ENCODE measurements at regions not wholly inside any gene's neighbourhood (a gene's known extent, or its start where the extent isn't known, plus 50 kb on each side); places are given as distances from the start of the nearest gene placed in this dataset.

DNA sequence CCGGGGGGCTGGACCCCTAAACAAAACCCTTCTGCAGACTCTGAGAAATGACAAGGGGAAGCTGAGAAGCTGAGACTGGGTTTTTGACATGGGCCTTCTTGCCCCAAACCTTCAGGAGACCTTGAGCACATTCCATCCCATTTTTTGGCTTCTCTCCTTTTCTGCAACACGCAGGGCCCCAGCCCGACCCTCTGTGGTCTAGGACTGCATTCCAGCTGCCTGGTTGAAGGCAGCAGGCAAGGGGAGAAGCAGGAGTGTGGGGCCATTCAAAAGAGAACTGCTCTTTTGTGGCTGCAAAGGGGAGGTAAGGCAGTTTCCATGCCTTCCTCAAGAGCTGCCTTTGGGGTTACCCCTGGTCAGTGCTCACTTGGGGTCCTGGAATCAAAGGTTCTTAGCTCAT lies 263.0 kb downstream of the TLE3 start:
- DNase-seq (ENCODE audit: low read depth in 2 of 2), result no peak

DNA sequence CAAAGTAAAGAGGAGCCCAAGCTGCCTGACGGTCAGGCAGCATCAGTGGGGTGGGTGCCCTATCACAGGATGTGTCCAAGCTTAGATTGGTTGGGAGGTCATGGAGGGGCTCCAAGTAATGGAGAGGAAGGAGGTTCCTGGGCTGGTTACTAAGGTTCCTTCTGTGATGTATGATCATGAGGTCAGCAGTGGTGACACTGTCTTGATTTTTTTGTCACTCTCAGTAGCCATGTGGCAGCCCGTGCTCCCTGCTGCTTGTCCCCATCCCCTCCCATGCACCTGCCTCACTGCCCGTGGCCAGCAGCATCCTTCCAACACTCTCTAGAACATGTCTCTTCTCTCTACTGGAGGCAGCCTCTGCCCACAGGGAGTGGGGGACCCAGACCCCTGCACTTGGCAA lies 261.7 kb downstream of the TLE3 start:
- no peak for DNase-seq (ENCODE audit: low read depth in 2 of 2)

DNA sequence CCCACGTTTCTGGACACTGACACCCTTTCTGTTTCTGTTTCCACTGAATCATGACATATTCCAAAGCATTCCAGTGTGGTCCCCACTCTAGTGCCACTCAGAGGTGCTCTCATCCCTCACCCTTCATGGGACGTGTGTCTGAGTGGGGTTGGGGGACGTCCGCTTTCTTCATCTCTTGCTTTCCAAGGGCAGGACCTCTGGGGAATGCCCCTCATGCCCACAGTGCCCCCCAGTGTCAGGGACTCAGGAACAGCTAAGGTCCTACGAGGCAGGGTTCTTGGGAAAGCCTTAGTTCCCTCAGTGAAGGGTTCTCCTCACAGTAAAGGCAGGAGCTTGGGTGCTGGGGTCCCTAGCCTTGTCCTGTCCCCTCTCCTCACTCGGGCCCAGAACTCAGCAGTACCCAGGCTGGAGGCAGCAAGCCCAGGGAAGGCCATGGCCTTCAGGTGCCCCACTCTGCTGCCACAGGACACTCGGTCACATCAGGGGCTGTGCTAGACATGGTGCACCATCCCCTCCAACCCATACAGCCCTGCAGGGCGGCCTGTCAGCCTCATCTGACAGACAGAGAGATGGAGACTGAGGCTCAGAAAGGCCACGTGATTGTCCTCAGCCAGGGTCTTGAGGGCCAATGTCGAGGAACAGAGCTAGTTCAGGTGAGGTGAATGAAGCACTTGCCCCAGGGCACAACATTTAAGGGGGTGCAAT lies 261.0 kb downstream of the TLE3 start:
- DNase-seq (ENCODE audit: low read depth in 2 of 2), result no peak

DNA sequence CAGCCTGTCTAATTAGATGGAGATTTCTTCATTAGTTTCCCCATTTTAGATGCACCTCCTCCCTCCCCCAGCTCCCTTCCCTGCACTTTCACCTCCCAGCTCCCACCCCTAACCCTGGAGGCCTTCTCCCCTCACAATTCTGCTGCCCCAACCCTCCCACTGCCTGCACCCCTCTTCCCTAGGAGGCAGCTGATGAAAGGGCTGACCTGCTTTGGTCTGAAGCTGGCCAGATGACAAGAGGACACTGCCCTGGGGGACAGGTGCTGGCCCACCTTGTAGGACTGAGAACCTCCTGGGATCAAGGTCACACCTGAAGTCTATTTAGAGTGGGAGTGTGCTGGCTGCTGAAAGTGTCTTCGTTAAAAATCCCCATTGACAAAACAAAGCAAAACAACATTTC lies 259.4 kb downstream of the TLE3 start:
- no peak for DNase-seq (ENCODE audit: low read depth in 2 of 2)

DNA sequence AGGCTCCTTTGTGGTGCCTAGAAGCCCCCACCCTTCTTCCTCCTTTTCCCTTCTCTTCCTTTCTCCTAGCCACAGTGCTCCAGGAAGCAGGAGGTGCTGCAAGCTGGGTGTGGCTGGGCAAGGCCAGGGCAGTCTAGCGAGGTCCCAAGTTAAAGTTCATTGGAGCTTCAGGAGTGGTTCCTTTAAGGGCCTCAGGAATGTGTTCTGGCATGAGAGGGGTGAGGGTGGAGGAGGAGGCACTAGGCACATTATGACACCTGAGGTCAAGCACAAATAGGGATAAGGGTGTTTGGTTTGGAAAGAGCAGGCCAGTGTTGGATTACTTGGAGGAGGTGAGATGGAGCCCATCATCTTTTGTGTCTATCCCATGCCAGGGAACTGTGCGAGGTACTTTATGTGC lies 258.7 kb downstream of the TLE3 start:
- DNase-seq (ENCODE audit: low read depth in 2 of 2), result no peak

DNA sequence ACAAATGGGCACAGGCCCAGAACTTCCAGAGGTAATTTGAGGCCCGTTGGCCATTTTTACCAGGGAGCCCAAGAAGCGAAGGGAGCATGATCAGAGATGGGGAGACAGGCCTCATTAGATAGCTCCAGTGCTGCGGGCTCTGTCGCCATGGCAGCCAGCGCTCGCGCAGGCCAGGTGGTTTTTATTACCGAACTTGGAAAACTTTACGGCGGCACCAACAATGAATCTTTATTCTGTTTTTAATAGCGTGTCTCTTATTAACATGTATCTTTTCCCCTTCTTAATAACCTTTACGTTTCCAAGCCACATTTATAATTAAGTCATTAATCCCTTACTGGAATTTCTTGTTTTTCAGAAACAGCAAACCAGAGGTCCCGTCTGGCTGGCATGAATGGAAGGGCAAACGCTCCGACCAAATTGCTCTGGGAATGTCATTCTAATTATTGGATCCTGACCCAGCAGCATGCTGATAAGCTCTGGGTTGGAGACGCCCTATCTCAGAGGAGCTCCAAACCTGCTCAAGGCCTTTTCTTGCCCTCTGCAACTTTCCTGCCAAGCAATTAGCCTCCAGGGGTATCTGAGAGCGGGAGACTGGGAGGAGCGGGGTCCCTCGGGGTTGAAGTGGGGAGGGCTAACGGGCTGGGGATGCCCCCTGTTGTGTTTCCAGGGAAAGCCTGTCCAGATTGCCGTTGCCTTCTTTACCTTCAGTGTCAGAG lies 256.4 kb downstream of the TLE3 start:
- DNase-seq (ENCODE audit: low read depth in 2 of 2), result no peak

DNA sequence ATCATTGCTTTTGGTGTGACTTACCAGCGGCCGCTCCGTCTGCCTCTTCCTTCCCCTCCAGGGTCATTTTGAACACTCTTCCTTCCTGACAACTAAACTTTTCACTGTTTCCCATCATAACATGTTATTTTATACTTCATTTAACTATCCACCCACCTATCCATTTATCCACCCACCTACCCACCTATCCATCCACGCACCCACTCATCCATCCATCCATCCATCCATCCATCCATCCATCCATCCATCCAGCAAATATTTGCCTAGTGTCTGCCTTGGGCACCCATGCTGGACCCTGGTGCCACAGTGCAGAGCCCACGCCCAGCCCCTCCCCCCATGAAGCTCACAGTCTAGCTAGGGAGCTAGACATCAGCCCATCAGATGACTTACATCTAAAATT lies 254.9 kb downstream of the TLE3 start:
- no peak for DNase-seq (ENCODE audit: low read depth in 2 of 2)

DNA sequence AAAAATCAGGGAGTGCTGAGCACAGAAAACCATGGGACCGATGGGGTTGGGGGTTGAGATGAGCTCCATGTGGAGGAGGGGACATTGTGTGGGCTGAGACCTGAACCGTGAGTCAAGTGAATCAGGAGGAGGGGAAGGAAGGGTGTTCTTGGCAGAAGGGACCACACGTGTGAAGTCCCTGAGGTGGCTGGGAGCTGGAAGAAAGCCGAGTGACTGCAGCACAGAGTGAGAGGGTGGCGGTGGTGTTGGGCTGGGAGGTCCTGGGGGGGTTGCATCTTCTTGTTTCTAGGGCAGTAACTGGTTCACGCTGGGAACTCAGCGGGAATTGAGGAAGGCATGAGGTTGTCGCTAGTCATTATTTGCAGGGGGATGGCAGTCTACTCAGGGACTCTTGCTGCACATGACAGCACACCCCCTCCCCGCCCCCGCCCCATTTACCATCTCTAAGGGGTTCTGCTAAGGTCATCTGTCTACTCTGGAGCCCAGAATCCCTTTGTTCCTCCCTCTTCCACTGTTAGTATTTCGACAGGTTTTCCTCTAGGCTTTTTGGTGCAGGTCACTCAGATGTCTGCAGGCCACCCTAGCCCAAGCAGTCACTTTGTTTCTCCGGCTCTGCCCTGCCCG lies 254.3 kb downstream of the TLE3 start:
- no peak for DNase-seq (ENCODE audit: low read depth in 2 of 2)

DNA sequence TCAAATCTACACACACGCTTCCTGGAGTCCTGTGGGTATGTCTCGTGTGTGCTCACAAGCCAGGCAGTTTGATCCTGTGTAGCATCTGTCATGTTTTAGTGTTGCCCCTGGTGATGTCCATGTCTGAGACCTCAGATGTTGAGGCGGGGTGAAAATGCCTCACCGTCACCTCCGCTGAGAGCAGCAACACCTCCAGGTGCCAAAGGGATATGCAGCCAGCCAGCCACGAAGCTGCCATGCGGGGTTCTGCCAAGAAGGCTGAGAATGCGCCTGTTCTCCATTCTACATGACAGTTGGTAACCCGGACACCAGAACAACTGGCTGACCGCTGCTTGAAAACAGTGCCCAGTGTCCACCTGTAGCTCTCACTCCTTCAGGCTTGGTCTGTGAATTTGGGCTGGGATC lies 253.8 kb downstream of the TLE3 start:
- DNase-seq (ENCODE audit: low read depth in 2 of 2), result no peak

DNA sequence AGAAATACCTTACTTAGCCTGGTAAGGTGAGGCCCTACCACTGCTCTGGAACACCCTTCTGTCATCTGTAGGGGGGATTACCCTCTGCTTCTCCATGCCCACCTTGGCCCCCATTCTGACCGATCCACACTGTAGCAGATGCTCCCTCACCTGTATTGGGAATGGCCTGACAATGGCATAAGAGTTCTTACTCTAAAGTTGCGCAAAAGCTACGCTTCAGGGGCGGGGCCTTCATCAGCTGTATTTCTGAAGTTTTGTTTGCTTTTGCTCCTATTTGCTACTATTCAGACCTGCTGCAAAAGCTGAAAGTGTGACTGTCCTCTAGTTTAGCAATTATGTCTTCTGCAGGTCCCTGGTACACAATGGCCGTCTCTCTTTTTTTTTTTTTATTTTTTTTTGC lies 252.6 kb downstream of the TLE3 start:
- no peak for DNase-seq (ENCODE audit: low read depth in 2 of 2)

DNA sequence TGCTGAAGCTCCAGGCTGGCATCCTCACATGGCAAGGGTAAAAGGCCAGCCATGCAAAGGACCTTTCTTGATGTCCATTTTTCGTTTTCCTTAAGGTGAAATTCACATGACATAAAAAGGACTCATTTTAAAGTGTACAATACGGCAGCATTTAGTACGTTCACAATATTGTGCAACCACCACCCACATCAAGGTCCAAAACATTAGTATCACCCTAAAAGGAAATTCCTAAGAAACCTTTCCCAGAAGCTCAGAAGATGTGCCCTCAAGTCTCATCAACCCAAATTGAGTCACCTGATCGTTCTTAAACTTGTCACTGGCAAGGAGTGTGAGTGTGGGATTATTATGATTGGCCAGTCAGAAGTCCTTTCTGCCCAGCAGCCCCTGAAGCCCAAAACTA lies 250.1 kb downstream of the TLE3 start:
- no peak for DNase-seq (ENCODE audit: low read depth in 2 of 2)

DNA sequence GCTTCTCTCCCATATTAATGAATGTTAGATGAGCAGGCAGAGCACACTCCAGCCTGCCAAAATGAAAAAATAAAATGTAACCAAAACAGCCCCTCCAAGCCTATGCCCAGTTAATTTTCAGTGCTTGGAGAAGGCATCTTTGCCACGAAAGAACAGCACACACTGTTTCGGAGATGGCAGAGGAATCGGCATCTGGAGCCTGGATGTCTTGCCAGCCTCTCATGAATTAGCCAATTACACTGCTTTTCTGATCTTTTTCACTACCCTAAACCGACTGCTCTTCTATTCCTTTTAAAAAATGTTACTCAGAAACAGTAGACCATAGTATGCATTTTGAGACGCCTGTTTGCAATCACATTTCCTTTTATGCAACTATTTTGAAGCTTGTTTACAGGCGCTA lies 249.6 kb downstream of the TLE3 start:
- no peak for DNase-seq (ENCODE audit: low read depth in 2 of 2)

DNA sequence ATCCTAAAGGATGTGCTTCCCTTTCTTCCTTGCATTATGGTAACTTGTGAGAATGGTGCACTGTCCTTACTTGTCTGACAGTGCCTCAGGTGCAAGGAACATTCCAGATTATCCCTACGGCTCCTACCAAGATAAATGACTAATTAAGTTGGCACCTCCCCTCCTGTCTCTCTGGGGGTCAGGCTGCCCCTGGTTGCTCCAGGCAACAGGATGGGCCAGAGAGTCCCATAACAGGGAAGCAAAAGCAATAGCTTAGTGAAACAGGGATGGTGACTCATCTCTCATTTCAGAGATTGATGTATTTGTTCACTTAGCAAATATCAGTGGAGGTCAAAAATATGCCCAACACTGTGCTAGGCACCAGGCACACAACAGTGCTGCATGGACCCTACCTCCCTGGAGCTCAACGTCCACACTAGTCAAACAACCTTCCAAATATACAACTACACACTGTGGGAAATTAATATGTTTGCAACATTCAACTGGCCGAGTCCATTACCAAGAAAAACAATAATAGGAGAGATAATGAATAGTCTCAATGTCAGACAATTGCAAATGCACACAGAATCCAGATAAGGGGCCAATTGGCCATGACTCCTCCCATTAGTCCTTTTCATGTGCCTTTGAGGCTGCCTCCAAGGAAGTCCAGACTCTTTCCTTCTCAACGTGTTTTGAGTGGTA lies 249.0 kb downstream of the TLE3 start:
- DNase-seq (ENCODE audit: low read depth in 2 of 2), result no peak

DNA sequence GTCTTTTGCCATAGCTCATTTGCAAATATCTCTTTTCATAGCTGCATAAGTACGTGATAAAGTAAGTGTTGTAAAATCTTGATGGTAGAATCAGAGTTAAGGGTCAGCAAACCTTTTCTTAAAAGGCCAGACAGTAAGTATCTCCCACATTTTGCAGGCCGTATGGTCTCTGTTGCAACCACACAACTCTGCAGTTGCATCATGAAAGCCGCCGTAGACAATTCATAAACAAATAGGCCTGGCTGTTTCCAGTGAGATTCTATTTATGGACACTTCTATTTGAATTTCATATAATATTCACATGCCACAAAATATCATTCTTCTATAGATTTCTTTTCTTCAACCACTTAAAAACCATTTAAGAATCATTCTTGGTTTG lies 248.5 kb downstream of the TLE3 start:
- DNase-seq (ENCODE audit: low read depth in 2 of 2), result no peak

DNA sequence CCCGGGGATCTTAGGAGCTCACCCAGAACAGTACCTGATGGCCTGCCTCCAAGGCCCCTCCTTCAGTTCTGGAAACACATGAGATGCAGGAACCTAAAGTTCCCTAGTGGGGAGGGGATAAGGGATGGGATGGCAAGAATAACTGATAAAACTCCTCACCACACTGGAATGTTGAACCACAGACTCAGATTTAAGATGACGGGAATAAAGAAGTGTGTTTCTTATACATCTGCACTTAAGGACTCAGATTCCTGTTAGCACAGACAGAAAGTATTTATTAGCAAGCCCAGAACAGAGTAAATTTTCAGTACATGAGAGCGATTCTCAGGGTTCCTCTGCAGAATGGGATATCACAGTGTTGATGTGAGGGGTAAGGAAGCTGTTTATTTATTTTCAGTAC lies 245.2 kb downstream of the TLE3 start:
- no peak for DNase-seq (ENCODE audit: low read depth in 2 of 2)

DNA sequence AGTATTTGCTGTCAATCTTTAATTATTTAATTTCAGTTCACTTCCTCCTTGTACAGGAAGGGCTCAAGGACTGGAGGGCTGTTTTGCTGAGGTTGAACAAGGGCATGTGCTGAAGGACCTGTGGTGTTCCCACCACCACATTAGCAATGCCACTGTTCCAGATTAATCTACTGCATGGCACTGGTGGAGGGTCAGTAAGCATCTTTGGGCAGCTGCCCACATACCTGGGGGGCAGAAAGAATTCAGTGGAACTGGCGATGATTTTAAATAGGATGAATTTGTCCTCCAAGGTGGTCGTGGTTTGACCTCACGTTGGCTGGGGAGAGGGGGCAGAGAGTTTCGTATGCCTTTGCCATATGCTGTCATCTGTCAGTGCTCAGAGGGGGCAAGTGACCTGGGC lies 244.8 kb downstream of the TLE3 start:
- no peak for DNase-seq (ENCODE audit: low read depth in 2 of 2)

DNA sequence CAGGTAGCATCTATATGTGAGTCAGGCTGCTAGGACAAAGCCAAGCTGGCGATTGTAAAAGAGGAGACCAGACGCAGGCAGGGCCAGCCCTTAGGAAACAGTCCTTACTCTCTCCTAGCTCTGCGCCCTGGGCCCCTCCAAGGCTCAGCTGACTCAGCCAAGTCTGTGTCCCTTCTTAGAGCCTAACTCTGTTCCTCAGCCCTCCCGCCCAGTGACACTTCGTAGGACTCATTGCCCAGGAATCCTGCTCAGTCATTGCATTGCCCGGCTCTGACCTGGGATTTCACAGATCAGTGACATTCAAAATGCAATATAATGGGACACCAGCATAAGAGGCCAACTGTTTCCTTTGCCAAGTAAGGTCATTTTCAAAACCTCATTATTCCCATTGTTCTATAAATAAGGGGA lies 244.2 kb downstream of the TLE3 start:
- DNase-seq (ENCODE audit: low read depth in 2 of 2), result no peak

DNA sequence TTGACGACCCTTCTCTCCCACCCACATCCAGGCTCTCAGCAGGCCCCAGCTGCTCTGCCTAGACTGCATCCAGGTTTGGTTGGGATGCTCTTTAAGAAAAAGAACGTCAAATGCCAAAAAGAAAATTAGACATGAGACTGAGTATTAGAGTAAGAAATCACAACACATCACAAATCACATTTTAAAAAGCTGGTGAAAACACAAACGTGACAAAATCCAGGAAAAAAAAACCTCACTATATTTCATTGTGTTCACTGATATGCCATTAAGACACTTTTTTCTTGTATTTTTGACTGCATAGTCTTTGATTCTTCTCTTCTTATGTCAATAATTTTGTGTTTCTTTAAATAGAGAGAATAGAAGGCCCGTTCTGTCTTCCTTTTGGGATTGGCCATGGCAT lies 243.7 kb downstream of the TLE3 start:
- DNase-seq (ENCODE audit: low read depth in 2 of 2), result no peak

DNA sequence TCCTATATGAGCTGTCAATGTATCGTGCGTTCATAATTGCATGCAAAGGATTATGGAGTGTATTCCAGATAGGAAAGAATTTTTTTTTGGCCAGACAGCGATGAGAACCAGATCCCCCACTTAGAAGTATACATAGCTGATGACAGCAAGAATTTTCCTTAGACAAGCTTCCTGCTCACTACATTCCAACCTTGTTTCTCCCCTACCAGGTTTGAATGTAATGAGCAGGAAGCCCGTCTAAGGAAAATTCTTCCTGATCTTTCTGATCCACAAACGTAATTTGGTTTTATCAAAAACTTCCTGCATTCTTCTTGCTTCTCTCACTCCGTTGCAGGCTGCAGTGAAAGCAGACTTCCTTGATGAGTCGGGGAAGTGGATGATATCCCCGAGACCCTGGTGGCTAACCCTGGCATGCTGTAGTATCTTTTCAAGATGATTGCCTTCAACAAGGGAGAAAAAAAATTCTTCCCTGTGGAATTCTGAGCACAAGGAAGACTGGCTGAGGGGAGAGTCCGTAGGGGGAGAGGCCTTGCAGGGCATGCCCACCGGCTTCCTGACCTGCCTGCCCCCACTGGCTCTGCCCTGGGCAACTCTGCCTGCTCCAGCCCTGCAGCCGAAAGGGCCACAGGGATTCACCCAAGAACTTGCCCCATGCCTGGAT lies 243.1 kb downstream of the TLE3 start:
- DNase-seq (ENCODE audit: low read depth in 2 of 2), result peak; percentile 2 to 4

DNA sequence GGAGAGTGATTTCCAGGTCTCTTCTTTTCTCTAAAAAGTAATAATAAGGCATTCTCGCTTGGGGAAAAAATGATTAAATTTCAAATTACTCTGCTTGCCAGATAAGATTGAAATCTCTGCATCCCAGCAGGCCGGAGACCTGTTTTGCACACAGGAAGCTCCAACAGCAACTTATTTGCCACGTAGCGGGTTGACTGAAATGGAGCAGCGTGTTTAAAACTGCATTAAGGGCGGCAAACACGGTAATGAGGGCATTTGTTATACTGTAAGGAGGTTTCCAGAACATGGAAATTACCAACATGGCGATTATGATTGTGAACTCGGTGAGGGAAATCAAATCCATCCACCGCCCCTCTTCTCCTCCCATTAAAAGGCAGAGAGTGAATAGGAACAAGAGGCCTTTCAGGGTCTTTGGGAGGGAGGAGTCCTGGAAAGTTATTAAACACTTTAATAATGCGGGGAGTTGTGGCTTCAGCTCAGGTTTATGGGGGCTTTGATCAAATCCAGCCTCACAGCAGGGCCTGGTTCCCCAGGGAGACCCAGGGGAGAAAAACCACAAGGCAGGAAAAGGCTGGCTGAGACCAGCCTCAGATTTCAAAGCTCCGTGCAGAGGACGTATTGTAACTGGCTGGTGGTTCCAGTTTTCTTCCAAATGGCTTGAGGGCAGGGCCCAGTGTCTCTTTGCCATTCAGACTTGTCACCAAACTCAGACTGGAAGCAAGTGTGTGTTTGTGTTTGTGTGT lies 242.3 kb downstream of the TLE3 start:
- no peak for DNase-seq (ENCODE audit: low read depth in 2 of 2)

DNA sequence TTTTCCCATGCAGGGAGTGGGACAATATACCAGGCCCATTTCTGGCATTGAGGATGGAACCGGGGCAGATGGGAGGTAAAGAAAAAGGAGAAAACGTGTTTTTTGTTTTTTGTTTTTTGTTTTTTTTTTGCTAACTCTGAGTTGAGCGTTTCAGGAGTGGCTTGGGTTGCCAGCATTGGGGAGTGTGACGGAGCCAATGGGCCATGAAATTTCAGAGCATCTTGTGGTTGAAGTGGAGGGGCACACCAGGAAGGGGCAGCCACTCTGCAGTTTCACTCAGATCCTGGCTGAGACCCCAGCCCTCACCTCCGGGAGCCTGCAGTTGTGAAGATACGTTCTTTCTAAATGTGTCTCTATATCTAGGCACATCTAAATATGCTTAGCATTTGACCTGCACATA lies 240.5 kb downstream of the TLE3 start:
- DNase-seq (ENCODE audit: low read depth in 2 of 2), result no peak

Measured in dermis microvascular lymphatic vessel endothelial cell (primary cell).